H9 (cell line): ENCODE measurements at regions not wholly inside any gene's neighbourhood (a gene's known extent, or its start where the extent isn't known, plus 50 kb on each side); places are given as distances from the start of the nearest gene placed in this dataset.

Source experiments
- DNase-seq: peaks from one replicate; pipeline ENCODE4 v3.0.0-alpha.2; 2017
- H2AFZ ChIP-seq: one replicate; pipeline ENCODE4 v1.6.1; 2013; ENCODE audit warnings: mild to moderate bottlenecking, low read length, control low read depth, moderate library complexity
- H2AK5ac ChIP-seq: 2 replicates; pipeline ENCODE4 v1.6.1; 2013; ENCODE audit warnings: low read length, control low read depth, mixed read lengths; ENCODE audit not compliant: insufficient read length
- H2BK120ac ChIP-seq: one replicate; pipeline ENCODE4 v1.6.1; 2013; ENCODE audit warnings: low read depth, mild to moderate bottlenecking, low read length, control low read depth, inconsistent platforms; ENCODE audit not compliant: poor library complexity, severe bottlenecking
- H2BK12ac ChIP-seq: 2 replicates; pipeline ENCODE4 v1.6.1; 2013; ENCODE audit warnings: low read length, control low read depth, mixed read lengths, low read depth; ENCODE audit not compliant: insufficient read length
- H2BK15ac ChIP-seq: 2 replicates; pipeline ENCODE4 v1.6.1; 2013; ENCODE audit warnings: low read depth, low read length, control low read depth
- H2BK20ac ChIP-seq: one replicate; pipeline ENCODE4 v1.6.1; 2013; ENCODE audit warnings: low read depth, mild to moderate bottlenecking, low read length, control low read depth, inconsistent platforms; ENCODE audit not compliant: poor library complexity, severe bottlenecking
- H2BK5ac ChIP-seq: 2 replicates; pipeline ENCODE4 v1.6.1; 2013; ENCODE audit warnings: low read length, control low read depth, mixed read lengths; ENCODE audit not compliant: insufficient read length
- H3K14ac ChIP-seq: 2 replicates; pipeline ENCODE4 v1.6.1; 2013; ENCODE audit warnings: low read length, control low read depth; ENCODE audit not compliant: insufficient read depth
- H3K18ac ChIP-seq: 2 replicates; pipeline ENCODE4 v1.6.1; 2013; ENCODE audit warnings: low read depth, mild to moderate bottlenecking, mixed read lengths, low read length, control low read depth; ENCODE audit not compliant: insufficient read length
- H3K23ac ChIP-seq: 2 replicates; pipeline ENCODE4 v1.6.1; 2013; ENCODE audit warnings: low read length, control low read depth, mixed read lengths, low read depth; ENCODE audit not compliant: insufficient read length
- H3K23me2 ChIP-seq: 2 replicates; pipeline ENCODE4 v1.6.1; 2013; ENCODE audit warnings: low read depth, mild to moderate bottlenecking, mixed read lengths, low read length, control low read depth; ENCODE audit not compliant: insufficient read length, poor library complexity, severe bottlenecking
- H3K27ac ChIP-seq: 2 replicates; pipeline ENCODE4 v1.5.1; 2013; ENCODE audit warnings: low read length, control low read depth, mixed read lengths, low read depth; ENCODE audit not compliant: insufficient read length
- H3K27me3 ChIP-seq: 2 replicates; pipeline ENCODE4 v1.6.1; 2013; ENCODE audit warnings: low read length, control low read depth, inconsistent platforms; ENCODE audit not compliant: insufficient read depth
- H3K4ac ChIP-seq: 2 replicates; pipeline ENCODE4 v1.6.1; 2013; ENCODE audit warnings: low read depth, mild to moderate bottlenecking, control low read depth, inconsistent platforms, low read length, moderate library complexity
- H3K4me1 ChIP-seq: 2 replicates; pipeline ENCODE4 v1.6.1; 2013; ENCODE audit warnings: low read length, control low read depth, inconsistent platforms; ENCODE audit not compliant: insufficient read depth
- H3K4me2 ChIP-seq: 2 replicates; pipeline ENCODE4 v1.6.1; 2013; ENCODE audit warnings: low read length, control low read depth, mixed read lengths; ENCODE audit not compliant: insufficient read length, insufficient read depth
- H3K56ac ChIP-seq: 2 replicates; pipeline ENCODE4 v1.6.1; 2013; ENCODE audit warnings: low read depth, mild to moderate bottlenecking, mixed read lengths, low read length, control low read depth; ENCODE audit not compliant: insufficient read length
- H3K79me1 ChIP-seq: 2 replicates; pipeline ENCODE4 v1.6.1; 2013; ENCODE audit warnings: low read depth, mild to moderate bottlenecking, moderate library complexity, low read length, control low read depth, inconsistent platforms; ENCODE audit not compliant: insufficient read depth, poor library complexity, severe bottlenecking
- H3K79me2 ChIP-seq: 2 replicates; pipeline ENCODE4 v1.6.1; 2013; ENCODE audit warnings: low read length, control low read depth, inconsistent platforms; ENCODE audit not compliant: insufficient read depth
- H3K9ac ChIP-seq: 2 replicates; pipeline ENCODE4 v1.6.1; 2013; ENCODE audit warnings: low read length, control low read depth, mixed read lengths; ENCODE audit not compliant: insufficient read length; ENCODE audit errors: extremely low read depth
- H3K9me3 ChIP-seq: one replicate; pipeline ENCODE4 v1.6.1; 2013; ENCODE audit warnings: low read depth, low read length, inconsistent platforms; ENCODE audit not compliant: control insufficient read depth
- H3T11ph ChIP-seq: one replicate; pipeline ENCODE4 v1.6.1; 2013; ENCODE audit warnings: mild to moderate bottlenecking, low read length, control low read depth, inconsistent platforms
- H4K20me1 ChIP-seq: one replicate; pipeline ENCODE4 v1.6.1; 2013; ENCODE audit not compliant: control insufficient read depth, insufficient read length, insufficient read depth
- H4K5ac ChIP-seq: 2 replicates; pipeline ENCODE4 v1.6.1; 2013; ENCODE audit warnings: low read depth, mild to moderate bottlenecking, mixed read lengths, low read length, control low read depth; ENCODE audit not compliant: insufficient read length
- H4K8ac ChIP-seq: replicated peaks from 2 replicates; pipeline ENCODE4 v1.6.1; 2013; ENCODE audit warnings: low read length, control low read depth, mixed read lengths, low read depth; ENCODE audit not compliant: insufficient read length
- H4K91ac ChIP-seq: 2 replicates; pipeline ENCODE4 v1.6.1; 2013; ENCODE audit warnings: low read depth, mild to moderate bottlenecking, moderate library complexity, mixed read lengths, low read length, control low read depth; ENCODE audit not compliant: insufficient read length
- H3K27ac Mint-ChIP-seq, 3 experiments: 2 replicates in 2 of 3; 3 replicates in 1 of 3; pipeline ENCODE4 v1.8.0; 2020 to 2021; ENCODE audit warnings: mixed read lengths in 3 of 3, mild to moderate bottlenecking in 1 of 3, moderate library complexity in 1 of 3
- H3K27me3 Mint-ChIP-seq: 2 replicates; pipeline ENCODE4 v1.8.0; 2021; ENCODE audit warnings: low read depth, mild to moderate bottlenecking, moderate library complexity, mixed read lengths
- H3K36me3 Mint-ChIP-seq, 3 experiments: 2 replicates in 2 of 3; 3 replicates in 1 of 3; pipeline ENCODE4 v1.8.0; 2020 to 2021; ENCODE audit warnings: low read depth in 3 of 3, mixed read lengths in 3 of 3; ENCODE audit not compliant: insufficient read depth in 1 of 3
- H3K4me1 Mint-ChIP-seq, 2 experiments: 2 replicates each; pipeline ENCODE4 v1.8.0; 2020; ENCODE audit warnings: mixed read lengths in 2 of 2
- H3K4me3 Mint-ChIP-seq, 2 experiments: 2 replicates in 1 of 2; 3 replicates in 1 of 2; pipeline ENCODE4 v1.8.0; 2020 to 2021; ENCODE audit warnings: mild to moderate bottlenecking in 2 of 2, mixed read lengths in 2 of 2, moderate library complexity in 1 of 2
- H3K9me3 Mint-ChIP-seq, 2 experiments: 2 replicates in 1 of 2; 3 replicates in 1 of 2; pipeline ENCODE4 v1.8.0; 2020; ENCODE audit warnings: mild to moderate bottlenecking in 2 of 2, mixed read lengths in 2 of 2, moderate library complexity in 1 of 2
- TF ChIP-seq, protein P1 (sequence below): fragments of 200-600 bp; sonication (generic); conservative IDR thresholded peaks from 3 replicates; pipeline ENCODE4 v1.8.0; 2021; ENCODE audit warnings: antibody characterized with exemption, mild to moderate bottlenecking

DNA sequence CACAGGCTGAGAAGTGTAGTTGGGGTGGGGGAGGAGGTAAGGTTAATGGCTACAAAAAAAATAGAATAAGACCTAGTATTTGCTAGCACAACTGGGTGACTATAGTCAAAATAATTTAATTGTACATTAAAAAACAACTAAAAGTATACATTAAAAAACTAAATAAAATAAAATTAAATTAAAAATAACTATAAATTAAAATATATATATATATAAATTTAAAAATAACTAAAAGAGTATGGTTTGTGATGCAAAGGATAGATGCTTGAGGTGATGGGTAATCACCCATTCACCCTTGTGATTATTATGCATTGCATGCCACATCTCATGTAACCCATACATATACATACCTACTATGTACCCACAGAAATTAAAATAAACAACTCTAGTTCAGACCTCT is 762.5 kb downstream of the SORCS1 start:
- Histone ChIP-seq H3K9me3 (no peaks in the 10 kb centered on the region), H3K23ac (no peak overlapping the region), H3K79me2 (no peaks in the 10 kb centered on the region), H3K14ac (no peak overlapping the region), H3T11ph (no peak overlapping the region), H2AFZ (no peak overlapping the region), H3K27me3 (no peaks in the 10 kb centered on the region), H4K8ac (no peak overlapping the region), H3K4ac (no peak overlapping the region), H3K4me2 (no peak overlapping the region), H3K56ac (no peak overlapping the region), H4K20me1 (no peaks in the 10 kb centered on the region), H2BK5ac (no peak overlapping the region), H3K4me1 (no peaks in the 10 kb centered on the region; the same call in 1 of the 2 replicates), H3K27ac (no peak overlapping the region), H2BK120ac (no peak overlapping the region), H2AK5ac (no peak overlapping the region), H3K9ac (no peak overlapping the region), H2BK20ac (no peak overlapping the region), H3K79me1 (no peaks in the 10 kb centered on the region), H3K18ac (no peak overlapping the region), H2BK12ac (no peak overlapping the region), H4K91ac (no peak overlapping the region), H4K5ac (no peak overlapping the region), H3K23me2 (no peaks in the 10 kb centered on the region), H2BK15ac (no peak overlapping the region)
- Mint-ChIP-seq H3K4me3 (no peak overlapping the region), H3K9me3 (no peaks in the 10 kb centered on the region), H3K27ac (no peak overlapping the region), H3K36me3 (no peaks in the 10 kb centered on the region), H3K27me3 (no peaks in the 10 kb centered on the region), H3K4me1 (peaks cover 6 to 8% of the 10 kb centered on the region in 2 experiments)
- no peak for DNase-seq
- TF ChIP-seq, protein P1, sequence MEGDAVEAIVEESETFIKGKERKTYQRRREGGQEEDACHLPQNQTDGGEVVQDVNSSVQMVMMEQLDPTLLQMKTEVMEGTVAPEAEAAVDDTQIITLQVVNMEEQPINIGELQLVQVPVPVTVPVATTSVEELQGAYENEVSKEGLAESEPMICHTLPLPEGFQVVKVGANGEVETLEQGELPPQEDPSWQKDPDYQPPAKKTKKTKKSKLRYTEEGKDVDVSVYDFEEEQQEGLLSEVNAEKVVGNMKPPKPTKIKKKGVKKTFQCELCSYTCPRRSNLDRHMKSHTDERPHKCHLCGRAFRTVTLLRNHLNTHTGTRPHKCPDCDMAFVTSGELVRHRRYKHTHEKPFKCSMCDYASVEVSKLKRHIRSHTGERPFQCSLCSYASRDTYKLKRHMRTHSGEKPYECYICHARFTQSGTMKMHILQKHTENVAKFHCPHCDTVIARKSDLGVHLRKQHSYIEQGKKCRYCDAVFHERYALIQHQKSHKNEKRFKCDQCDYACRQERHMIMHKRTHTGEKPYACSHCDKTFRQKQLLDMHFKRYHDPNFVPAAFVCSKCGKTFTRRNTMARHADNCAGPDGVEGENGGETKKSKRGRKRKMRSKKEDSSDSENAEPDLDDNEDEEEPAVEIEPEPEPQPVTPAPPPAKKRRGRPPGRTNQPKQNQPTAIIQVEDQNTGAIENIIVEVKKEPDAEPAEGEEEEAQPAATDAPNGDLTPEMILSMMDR, result no peak
